CD4-positive, alpha-beta T cell treated with Interferon alpha-2 for 1 hour (primary cell): ENCODE measurements at regions not wholly inside any gene's neighbourhood (a gene's known extent, or its start where the extent isn't known, plus 50 kb on each side); places are given as distances from the start of the nearest gene placed in this dataset.
"Not testable (repeated sequence)": the region's sequence is repeated elsewhere in the genome, so short reads cannot be mapped to it uniquely, and the experiment has no call there.

Experiments
- DNase-seq, 2 donors: peaks; one replicate each; pipeline ENCODE4 v3.0.0-alpha.2; 2020 to 2022

GRCh38 chrX:22536746-22537304 lies 264.1 kb downstream of the CBLL2 start:
- no peak for DNase-seq

- DNase-seq = no peak
Measured at GRCh38 chrX:22538580-22538979, 265.9 kb downstream of the CBLL2 start.

DNA sequence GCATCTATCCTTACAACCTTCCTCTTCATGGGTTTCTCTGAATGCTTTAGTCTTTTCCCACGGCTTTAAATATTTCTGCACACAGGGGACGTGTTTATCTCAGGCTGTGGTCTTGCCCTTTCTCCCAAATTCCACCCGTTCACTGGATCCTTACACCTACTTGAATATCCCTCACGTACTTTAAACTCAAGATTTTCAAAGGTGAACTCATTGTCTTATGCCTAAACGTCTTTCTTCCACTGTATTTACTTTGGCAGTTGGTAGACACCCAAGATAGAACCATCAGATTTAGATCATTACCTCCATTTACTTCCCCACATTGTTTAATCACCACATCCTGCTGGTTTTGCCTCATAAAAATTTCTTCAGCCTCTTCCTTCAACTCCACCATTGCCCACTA lies 269.2 kb downstream of the CBLL2 start:
- no peak for DNase-seq

DNA sequence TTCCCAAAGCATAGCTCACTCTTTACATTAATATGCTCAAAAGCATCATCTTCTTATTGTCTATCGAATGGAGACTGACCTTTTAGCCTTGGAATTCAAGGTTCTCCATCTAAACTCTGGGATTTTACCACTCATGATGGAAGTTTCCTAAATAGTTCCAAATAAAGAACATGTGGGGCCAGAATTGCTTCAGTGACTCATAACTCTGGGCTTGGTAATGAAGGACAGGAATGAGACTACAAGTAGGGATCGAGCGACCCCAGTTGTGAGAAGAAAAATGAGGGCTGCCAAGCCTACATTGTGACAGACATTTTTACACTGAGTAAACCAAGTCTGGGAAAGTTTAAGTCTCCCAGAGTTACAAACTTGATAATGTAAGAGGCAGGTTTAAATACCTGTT lies 269.9 kb downstream of the CBLL2 start:
- DNase-seq = no peak

DNA sequence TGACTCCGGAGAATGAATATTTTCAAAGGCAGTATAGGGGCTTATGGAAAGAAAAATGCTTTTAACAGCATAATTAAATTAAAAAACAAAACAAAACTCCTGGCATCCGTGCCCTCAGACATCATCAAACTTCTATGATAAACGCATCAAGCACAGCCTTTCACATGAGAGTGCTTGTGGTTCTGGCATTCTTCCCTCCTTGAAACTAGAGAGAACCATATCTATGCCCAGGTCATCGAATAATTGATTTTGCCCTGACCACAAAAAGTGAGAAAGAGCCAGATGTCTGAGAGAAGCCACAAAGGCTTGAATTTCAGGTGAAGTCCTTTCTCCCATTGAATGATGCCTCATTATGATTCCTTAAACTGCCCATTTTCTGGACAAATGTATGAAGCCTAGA lies 286.8 kb downstream of the CBLL2 start:
- no peak for DNase-seq

DNA sequence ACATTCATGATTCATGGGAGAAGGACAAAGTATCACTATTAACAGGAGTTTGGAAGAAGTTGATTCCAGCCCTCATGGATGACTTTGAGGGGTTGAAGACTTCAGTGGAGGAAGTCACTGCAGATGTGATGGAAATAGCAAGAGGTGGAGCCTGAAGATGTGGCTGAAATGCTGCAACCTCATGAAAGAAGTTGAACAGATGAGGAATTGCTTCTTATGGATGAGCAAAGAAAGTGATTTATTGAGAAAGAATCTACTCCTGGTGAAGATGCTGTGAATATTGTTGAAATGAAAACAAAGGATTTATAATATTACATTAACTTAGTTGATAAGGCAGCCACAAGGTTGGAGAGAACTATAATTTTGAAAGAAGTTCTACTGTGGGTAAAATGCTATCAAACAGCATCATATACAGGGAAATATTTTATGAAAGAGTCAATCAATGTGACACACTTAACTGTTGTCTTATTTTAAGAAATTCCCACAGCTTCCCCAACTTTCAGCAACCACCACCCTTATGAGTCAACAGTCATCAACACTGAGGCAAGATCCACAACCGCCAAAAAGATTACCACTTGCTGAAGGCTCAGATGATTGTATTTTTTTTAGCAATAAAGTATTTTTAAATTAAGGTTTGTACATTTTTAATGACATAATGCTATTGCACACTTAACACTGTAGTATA lies 302.6 kb downstream of the CBLL2 start:
- no peak for DNase-seq

DNA sequence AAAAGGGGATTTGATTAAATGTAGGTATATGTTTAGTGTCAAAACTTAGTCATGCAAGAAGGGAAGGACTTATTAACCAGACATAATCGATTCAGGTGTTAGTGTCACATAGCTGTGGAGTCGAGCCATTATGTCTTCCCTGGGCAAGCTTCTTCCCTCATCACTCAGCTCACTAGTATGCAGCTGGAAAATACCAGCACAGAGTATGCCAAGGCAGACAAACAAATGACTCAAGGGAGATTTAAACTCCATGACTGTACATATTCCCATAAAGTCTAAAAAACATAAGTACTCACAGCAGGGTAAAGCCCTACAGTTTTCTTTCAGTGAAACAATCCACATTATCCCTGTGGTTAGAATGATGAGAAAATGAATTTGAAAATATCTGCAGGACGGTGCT lies 304.5 kb downstream of the CBLL2 start:
- DNase-seq = no peak

- no peak for DNase-seq
Measured at GRCh38 chrX:22585831-22586230, 313.1 kb downstream of the CBLL2 start.

- no peak for DNase-seq
Measured at GRCh38 chrX:22589845-22590244, 317.1 kb downstream of the CBLL2 start.

GRCh38 chrX:22594766-22595165 lies 322.1 kb downstream of the CBLL2 start:
- DNase-seq = no peak

DNA sequence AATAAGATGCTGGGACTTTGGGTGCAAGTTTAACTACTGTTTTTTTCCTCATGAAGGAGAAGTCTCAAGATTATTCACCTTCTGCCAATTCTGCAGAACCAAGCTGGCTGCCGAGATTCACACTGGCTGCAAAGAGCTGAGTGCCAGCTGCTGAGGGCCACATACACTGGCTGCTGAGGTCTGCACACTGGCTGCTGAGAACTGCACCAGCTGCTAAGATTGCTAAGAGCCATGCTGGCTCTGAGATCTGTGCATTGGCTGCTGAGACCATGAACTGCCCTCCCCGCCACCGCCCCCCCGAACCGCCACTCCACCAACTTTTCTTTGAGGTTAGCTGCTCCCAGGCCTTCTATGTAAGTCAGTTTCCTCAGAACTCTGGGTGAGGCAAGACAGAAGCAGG lies 330.3 kb downstream of the CBLL2 start:
- no peak for DNase-seq

- not testable (repeated sequence) for DNase-seq
Measured at GRCh38 chrX:22609452-22609851, 336.7 kb downstream of the CBLL2 start.

GRCh38 chrX:22616867-22617266 lies 344.2 kb downstream of the CBLL2 start:
- no peak for DNase-seq

DNA sequence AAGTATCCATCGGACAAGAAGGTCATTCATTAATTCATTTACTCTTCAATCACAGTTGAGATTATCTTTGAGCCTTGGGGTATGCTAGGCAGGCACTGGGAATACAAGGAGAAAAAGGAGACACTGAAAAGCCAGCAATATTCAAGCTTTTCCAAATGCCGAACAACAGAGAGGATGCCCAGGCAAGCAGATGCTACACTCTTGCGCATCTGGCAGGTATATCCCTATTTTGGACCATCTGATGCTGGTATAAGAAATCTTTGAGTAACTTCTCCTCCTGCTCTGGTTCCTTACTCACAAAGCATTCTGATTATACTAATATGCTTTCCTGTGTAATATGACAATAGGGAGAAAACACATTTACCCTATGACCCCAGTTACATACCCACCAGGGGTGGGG lies 354.9 kb downstream of the CBLL2 start:
- no peak for DNase-seq

- DNase-seq = no peak
Measured at GRCh38 chrX:22628275-22628674, 355.6 kb downstream of the CBLL2 start.

DNA sequence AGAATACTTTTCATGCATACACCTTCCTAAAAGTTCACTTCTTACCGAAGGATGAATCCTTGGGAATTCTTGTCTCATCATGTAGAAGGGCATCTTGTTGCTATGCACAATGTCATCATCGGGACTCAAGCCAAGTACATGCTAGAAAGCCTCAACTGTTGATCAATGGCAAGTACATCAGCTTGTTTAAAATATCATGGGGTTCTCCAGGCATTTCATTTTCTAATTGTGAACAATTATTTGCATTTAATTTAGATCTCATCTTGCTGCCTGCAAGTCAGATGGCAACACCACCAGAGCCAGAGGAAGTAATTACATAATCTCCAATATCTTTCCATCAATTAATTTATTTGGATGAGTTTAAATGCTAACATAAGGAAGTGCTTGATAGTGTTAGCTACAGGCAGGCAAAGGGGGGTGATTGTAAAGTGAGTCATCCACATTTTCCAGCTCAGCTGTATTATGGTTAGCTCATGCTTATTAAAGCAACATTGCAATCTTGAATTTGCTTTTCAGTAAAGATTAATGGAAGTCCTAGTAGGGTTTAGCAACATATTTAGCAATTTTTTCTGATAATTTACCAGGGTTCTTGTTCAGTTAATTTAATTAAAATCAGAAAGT lies 356.5 kb downstream of the CBLL2 start:
- no peak for DNase-seq

GRCh38 chrX:22634083-22634482 lies 361.4 kb downstream of the CBLL2 start:
- DNase-seq = no peak

GRCh38 chrX:22634751-22635150 lies 362.0 kb downstream of the CBLL2 start:
- no peak for DNase-seq

GRCh38 chrX:22648281-22648680 lies 351.5 kb upstream of the DDX53 start:
- no peak for DNase-seq

- no peak for DNase-seq
Measured at GRCh38 chrX:22650691-22651090, 349.1 kb upstream of the DDX53 start.

DNA sequence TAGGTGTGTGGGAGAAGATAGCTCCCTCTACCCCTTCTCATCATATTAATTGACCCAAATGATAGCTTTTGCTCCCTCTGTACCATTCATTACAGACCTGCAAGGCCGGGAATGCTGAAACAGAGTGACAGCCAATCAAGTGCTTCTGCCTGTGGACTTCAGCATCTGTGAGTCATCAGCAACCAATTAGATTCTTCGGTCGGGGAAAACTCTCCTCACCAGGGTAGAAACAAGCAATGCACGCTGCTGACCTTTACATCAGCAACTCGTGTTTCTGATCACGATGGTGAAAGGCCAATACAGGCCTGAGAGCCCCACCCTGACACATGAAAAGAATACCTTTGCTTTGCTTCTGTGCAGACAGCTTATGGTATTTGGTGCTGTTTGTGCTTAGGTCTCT lies 347.2 kb upstream of the DDX53 start:
- DNase-seq = no peak

DNA sequence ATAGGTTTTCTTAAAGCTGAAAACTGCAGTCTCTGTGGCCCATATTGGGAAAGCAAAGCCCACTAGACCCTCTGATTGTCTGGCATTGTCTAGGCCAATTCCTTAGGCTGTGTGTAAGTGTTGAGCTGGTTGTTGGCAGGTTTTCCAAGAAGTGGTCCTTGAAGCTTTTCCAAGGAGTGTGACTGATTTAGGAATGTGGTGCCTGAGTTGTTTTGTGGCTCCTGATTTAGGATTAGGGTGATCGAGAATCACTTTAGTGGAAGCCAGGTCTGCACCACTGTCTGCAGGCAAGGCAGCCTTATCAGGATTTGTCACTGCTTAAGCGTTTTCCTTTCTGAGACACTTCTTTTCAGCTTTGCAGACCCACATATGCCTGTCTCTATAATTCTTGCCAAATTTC lies 339.0 kb upstream of the DDX53 start:
- no peak for DNase-seq

DNA sequence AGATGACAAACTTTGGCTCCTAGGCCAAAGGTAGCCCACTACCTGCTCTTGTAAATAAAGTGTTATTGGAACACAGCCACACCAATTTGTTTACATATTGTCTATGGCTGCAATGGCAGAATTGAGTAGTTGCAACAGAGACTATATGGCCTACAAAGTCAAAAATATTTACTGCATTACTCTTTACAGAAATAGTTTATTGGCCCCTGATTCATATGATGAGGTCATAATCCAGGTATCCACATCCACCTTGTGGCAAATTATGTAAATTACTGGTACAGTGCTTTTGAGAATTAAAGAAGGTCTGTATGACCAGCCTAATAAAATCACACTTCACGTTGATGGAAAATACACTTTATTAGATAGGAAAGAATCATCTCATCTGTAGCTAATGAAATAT lies 337.0 kb upstream of the DDX53 start:
- no peak for DNase-seq

GRCh38 chrX:22664826-22665225 lies 334.9 kb upstream of the DDX53 start:
- DNase-seq = no peak

DNA sequence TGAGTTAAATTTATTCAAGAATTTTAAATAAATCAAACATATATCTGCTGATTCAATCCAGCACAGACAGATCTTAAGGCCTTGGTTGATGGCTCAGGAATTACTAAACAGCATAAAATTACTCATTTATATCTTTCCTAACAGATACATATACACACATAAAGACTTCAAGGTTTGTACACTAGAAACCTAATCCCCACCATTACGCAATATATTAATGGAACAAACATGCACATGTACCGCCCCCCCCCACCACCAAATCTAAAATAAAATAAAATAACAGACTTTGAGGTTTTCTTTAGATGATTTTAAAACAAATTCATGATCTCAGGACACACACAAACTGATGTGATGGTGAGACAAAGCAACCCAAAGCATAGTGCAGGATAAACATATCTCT lies 333.9 kb upstream of the DDX53 start:
- no peak for DNase-seq
